ENCODE measurements at regions not wholly inside any gene's neighbourhood (a gene's known extent, or its start where the extent isn't known, plus 50 kb on each side); places are given as distances from the start of the nearest gene placed in this dataset.

GRCh38 chr13:106927421-106927820 is 359.5 kb upstream of the ARGLU1 start:
- TF ChIP-seq, protein P1, sequence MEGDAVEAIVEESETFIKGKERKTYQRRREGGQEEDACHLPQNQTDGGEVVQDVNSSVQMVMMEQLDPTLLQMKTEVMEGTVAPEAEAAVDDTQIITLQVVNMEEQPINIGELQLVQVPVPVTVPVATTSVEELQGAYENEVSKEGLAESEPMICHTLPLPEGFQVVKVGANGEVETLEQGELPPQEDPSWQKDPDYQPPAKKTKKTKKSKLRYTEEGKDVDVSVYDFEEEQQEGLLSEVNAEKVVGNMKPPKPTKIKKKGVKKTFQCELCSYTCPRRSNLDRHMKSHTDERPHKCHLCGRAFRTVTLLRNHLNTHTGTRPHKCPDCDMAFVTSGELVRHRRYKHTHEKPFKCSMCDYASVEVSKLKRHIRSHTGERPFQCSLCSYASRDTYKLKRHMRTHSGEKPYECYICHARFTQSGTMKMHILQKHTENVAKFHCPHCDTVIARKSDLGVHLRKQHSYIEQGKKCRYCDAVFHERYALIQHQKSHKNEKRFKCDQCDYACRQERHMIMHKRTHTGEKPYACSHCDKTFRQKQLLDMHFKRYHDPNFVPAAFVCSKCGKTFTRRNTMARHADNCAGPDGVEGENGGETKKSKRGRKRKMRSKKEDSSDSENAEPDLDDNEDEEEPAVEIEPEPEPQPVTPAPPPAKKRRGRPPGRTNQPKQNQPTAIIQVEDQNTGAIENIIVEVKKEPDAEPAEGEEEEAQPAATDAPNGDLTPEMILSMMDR (IDR thresholded peaks at IDR 0.05): no peak
- TF ChIP-seq ETV6 (CRISPR knock-in tag; IDR thresholded peaks at IDR 0.05) (no peak), ATF1 (CRISPR knock-in tag; IDR thresholded peaks at IDR 0.05) (no peak)
